ENCODE measurements at regions not wholly inside any gene's neighbourhood (a gene's known extent, or its start where the extent isn't known, plus 50 kb on each side); places are given as distances from the start of the nearest gene placed in this dataset.

DNA sequence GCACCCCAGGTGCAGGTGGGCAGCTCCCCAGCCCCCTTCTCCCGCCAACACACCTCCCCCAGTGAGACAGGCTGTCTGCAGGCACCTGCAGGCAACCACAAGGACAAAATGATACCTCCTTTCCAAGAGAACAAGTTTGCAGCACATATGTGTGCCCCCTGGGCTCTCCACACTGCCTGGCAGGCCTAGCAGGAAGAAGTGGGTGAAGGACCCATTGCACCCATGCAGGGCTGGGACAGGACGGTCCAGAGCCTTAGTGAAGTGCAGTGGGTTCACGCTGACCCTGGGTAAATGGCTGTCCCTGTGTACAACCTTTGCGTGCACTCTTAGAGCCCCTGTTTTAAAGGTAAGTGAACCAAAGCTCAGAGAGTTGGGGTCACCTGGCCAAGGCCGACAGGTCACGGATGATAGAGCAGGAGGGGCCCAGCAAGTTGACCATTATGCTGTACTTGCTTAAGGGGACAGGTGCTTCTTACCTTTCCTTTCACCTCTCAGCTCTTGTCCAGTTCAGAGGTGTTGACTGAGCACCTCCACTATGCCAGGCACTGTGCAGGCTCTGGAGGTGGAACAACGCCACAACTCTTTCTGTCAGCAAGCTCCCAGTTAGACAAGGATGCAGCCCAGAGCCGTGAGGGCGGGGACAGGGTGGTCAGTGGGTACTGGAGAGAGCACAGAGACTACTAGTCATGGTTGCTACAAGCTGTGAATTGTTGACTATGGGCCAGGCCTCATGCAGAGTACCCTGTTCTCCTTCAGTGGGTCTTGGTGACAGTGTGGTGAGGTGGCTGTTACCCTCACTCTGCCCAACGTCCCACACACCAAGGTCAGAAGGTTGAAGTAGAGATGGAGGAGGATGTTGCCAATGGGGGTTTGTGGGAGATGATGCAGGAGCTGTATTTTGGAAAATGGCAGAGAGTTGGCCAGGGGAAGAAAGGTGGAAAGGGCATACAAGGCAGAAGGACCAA, 125.9 kb downstream of the PAPOLA start:
- Histone ChIP-seq H3K27me3 (peaks cover 5% of the 10 kb centered on the region), H3K27ac (no peak overlapping the region), H3K36me3 (no peaks in the 10 kb centered on the region), H3K4me1 (no peaks in the 10 kb centered on the region), H3K4me3 (no peak overlapping the region), H3K9me3 (no peaks in the 10 kb centered on the region)
- DNase-seq: peak; percentile 1
- intact Hi-C loops (cut with DNase I; ENCODE audit: low total_unique reads): no loop called here
- in situ Hi-C loops (cut with MboI; ENCODE audit: low pct_ligation_motif_present in 1 of 4, low pct_unique_long_range_greater_than_20kb in 1 of 4, low sequenced_read_pairs in 3 of 4): no loop called here
- TF ChIP-seq, protein P1, sequence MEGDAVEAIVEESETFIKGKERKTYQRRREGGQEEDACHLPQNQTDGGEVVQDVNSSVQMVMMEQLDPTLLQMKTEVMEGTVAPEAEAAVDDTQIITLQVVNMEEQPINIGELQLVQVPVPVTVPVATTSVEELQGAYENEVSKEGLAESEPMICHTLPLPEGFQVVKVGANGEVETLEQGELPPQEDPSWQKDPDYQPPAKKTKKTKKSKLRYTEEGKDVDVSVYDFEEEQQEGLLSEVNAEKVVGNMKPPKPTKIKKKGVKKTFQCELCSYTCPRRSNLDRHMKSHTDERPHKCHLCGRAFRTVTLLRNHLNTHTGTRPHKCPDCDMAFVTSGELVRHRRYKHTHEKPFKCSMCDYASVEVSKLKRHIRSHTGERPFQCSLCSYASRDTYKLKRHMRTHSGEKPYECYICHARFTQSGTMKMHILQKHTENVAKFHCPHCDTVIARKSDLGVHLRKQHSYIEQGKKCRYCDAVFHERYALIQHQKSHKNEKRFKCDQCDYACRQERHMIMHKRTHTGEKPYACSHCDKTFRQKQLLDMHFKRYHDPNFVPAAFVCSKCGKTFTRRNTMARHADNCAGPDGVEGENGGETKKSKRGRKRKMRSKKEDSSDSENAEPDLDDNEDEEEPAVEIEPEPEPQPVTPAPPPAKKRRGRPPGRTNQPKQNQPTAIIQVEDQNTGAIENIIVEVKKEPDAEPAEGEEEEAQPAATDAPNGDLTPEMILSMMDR (IDR thresholded peaks at IDR 0.05): no peak
- TF ChIP-seq EP300 (IDR thresholded peaks at IDR 0.05; ENCODE audit: low read depth): no peak
- TF ChIP-seq POLR2A (IDR thresholded peaks at IDR 0.05): no peak
- TF ChIP-seq POLR2AphosphoS5 (IDR thresholded peaks at IDR 0.05): no peak
- WGBS, 2 donors (ENCODE audit: low coverage in 1 of 2): 57 to 74% methylated on average over 1 to 10 of the region's 10 CpGs

DNA sequence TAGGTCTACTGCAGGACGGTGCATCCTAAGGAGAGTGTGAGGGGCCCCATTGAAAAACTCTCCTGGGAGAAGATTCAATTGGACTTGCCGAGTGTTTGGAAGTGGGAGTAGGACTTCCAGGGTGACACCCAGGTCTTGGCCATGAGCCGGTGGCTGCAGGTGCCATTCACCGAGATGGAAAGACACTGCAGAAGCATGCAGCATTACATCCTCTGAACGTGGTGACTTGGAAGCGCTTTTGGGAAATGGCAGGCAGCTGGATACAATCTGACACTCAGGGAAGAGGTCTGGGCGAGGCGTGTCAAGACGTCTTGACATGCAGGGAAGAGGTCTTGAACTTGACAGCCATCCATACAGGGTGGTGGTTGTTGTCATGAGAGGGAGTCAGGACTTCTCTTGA, 126.9 kb downstream of the PAPOLA start:
- DNase-seq: no peak
- Histone ChIP-seq H3K36me3 (no peaks in the 10 kb centered on the region), H3K4me3 (no peak overlapping the region), H3K4me1 (no peaks in the 10 kb centered on the region), H3K27ac (no peak overlapping the region), H3K9me3 (no peaks in the 10 kb centered on the region), H3K27me3 (peaks cover 5% of the 10 kb centered on the region)
- WGBS, 2 donors (ENCODE audit: low coverage in 1 of 2): 80 to 84% methylated on average over 2 to 9 of the region's 9 CpGs
- intact Hi-C loops (cut with DNase I; ENCODE audit: low total_unique reads): no loop called here
- TF ChIP-seq POLR2A (IDR thresholded peaks at IDR 0.05) (no peak), EP300 (IDR thresholded peaks at IDR 0.05; ENCODE audit: low read depth) (no peak), POLR2AphosphoS5 (IDR thresholded peaks at IDR 0.05) (no peak)
- TF ChIP-seq, protein P1 (IDR thresholded peaks at IDR 0.05): no peak
- in situ Hi-C loops (cut with MboI; ENCODE audit: low pct_ligation_motif_present in 1 of 4, low pct_unique_long_range_greater_than_20kb in 1 of 4, low sequenced_read_pairs in 3 of 4): no loop called here

DNA sequence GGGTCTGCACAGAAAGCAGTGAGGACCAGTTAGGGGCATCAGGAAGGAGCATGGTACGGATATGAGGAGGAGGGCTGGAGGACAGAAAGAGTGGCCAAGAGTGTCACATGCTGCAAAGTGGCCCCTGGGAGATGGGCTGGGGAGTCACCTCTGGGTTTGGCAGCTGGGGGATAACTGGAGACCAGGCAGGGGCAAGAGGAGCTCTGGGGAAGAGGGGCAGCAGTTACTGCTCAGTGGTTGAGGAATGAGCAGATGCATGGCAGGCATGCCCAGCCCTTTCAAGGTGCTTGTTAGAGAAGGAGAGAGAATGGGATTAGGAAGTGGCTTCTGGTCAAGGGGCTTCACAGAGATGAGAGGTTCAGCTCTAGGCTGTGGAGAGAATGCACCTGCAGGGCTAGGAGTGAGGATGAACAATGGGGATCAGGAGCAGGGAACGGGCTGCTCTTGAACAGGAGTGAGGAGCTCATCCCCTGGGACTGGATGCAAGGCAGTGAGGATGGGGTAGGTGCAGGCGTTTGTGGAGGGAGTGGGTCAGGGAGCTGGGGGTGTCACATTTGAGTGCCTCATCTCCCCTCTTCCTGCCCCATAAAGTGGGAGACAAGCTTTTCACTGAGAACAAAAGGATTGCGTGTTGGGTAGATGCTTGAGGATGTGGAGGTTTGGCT, 127.5 kb downstream of the PAPOLA start:
- H3K27ac ChIP-seq: no peak overlapping the region
- H3K9me3 ChIP-seq: no peaks in the 10 kb centered on the region
- no peaks in the 10 kb centered on the region for H3K4me1 ChIP-seq
- peaks cover 5% of the 10 kb centered on the region for H3K27me3 ChIP-seq
- in situ Hi-C loops (cut with MboI; ENCODE audit: low pct_ligation_motif_present in 1 of 4, low pct_unique_long_range_greater_than_20kb in 1 of 4, low sequenced_read_pairs in 3 of 4): no loop called here
- TF ChIP-seq, protein P1 (IDR thresholded peaks at IDR 0.05): no peak
- TF ChIP-seq POLR2AphosphoS5 (IDR thresholded peaks at IDR 0.05) (no peak), POLR2A (IDR thresholded peaks at IDR 0.05) (no peak), EP300 (IDR thresholded peaks at IDR 0.05; ENCODE audit: low read depth) (no peak)
- intact Hi-C loops (cut with DNase I; ENCODE audit: low total_unique reads): no loop called here
- no peak overlapping the region for H3K4me3 ChIP-seq
- no peaks in the 10 kb centered on the region for H3K36me3 ChIP-seq
- DNase-seq: peak; percentile 4
- WGBS, 2 donors (ENCODE audit: low coverage in 1 of 2): 53 to 100% methylated on average over 2 to 4 of the region's 4 CpGs

DNA sequence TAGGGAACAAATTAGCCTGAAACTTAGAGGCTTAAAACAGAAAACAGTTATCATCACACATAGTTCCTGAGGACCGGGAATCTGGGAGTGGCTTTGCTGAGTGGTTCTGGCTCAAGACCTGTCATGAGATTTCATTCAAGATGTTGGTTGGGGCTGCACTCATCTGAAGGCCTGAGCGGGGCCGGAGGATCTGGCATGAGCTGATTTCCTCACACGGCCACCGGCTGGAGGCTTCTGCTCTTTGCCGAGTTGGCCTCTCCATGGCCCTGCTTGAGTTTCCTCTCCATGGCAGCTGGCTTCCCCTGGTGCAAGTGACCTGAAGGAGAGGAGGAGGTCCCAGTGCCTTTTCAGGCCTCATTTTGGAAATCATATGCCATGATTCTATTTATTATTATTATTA, 128.1 kb downstream of the PAPOLA start:
- peak; percentile 1 for DNase-seq
- Histone ChIP-seq H3K9me3 (no peaks in the 10 kb centered on the region), H3K4me3 (no peak overlapping the region), H3K27me3 (peaks cover 5% of the 10 kb centered on the region), H3K36me3 (no peaks in the 10 kb centered on the region), H3K27ac (no peak overlapping the region), H3K4me1 (no peaks in the 10 kb centered on the region)
- in situ Hi-C loops (cut with MboI; ENCODE audit: low pct_ligation_motif_present in 1 of 4, low pct_unique_long_range_greater_than_20kb in 1 of 4, low sequenced_read_pairs in 3 of 4) (no loop called here), intact Hi-C loops (cut with DNase I; ENCODE audit: low total_unique reads) (no loop called here)
- TF ChIP-seq, protein P1 (IDR thresholded peaks at IDR 0.05): no peak
- TF ChIP-seq POLR2A (IDR thresholded peaks at IDR 0.05): no peak
- no peak for TF ChIP-seq EP300 (IDR thresholded peaks at IDR 0.05; ENCODE audit: low read depth)
- TF ChIP-seq POLR2AphosphoS5 (IDR thresholded peaks at IDR 0.05): no peak
- WGBS, 2 donors (ENCODE audit: low coverage in 1 of 2): 90 to 94% methylated on average over 5 to 6 of the region's 6 CpGs

Measured in transverse colon (tissue), 4 donors.